B cell (primary cell): ENCODE measurements at regions not wholly inside any gene's neighbourhood (a gene's known extent, or its start where the extent isn't known, plus 50 kb on each side); places are given as distances from the start of the nearest gene placed in this dataset.

Experiments
- EZH2 ChIP-seq: IDR thresholded peaks from 2 replicates; pipeline ENCODE4 v1.6.1; 2012; ENCODE audit warnings: borderline replicate concordance, low read depth, mild to moderate bottlenecking, moderate library complexity, low read length; ENCODE audit not compliant: insufficient read depth, poor library complexity, severe bottlenecking
- TF ChIP-seq, protein P1 (sequence below): fragments of 200-600 bp; IDR thresholded peaks from one replicate; pipeline ENCODE4 v1.8.0; 2022; ENCODE audit warnings: antibody characterized with exemption, mild to moderate bottlenecking

DNA sequence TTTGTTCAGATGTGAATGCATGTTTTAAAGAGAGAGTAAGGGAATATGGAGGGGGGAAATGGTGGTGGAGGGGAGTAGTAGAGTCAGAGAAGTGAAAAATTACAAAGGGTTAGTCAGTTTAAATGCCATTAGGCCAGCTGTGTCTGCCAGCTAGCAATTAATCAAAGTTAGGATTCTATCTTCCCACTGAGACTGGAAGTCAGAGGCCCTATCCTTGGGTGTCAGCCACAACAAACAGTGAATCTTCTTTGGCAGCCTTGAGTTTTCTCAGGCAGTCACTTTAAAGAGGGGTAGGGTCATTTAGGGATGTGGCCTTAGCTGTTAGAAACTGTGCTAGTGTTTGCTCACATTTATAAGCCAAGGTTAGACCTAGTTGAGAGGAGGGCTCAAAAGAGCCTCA, 120.5 kb upstream of the BTBD3 start:
- TF ChIP-seq, protein P1, sequence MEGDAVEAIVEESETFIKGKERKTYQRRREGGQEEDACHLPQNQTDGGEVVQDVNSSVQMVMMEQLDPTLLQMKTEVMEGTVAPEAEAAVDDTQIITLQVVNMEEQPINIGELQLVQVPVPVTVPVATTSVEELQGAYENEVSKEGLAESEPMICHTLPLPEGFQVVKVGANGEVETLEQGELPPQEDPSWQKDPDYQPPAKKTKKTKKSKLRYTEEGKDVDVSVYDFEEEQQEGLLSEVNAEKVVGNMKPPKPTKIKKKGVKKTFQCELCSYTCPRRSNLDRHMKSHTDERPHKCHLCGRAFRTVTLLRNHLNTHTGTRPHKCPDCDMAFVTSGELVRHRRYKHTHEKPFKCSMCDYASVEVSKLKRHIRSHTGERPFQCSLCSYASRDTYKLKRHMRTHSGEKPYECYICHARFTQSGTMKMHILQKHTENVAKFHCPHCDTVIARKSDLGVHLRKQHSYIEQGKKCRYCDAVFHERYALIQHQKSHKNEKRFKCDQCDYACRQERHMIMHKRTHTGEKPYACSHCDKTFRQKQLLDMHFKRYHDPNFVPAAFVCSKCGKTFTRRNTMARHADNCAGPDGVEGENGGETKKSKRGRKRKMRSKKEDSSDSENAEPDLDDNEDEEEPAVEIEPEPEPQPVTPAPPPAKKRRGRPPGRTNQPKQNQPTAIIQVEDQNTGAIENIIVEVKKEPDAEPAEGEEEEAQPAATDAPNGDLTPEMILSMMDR = no peak
- no peak for TF ChIP-seq EZH2
